ENCODE measurements at regions not wholly inside any gene's neighbourhood (a gene's known extent, or its start where the extent isn't known, plus 50 kb on each side); places are given as distances from the start of the nearest gene placed in this dataset.

DNA sequence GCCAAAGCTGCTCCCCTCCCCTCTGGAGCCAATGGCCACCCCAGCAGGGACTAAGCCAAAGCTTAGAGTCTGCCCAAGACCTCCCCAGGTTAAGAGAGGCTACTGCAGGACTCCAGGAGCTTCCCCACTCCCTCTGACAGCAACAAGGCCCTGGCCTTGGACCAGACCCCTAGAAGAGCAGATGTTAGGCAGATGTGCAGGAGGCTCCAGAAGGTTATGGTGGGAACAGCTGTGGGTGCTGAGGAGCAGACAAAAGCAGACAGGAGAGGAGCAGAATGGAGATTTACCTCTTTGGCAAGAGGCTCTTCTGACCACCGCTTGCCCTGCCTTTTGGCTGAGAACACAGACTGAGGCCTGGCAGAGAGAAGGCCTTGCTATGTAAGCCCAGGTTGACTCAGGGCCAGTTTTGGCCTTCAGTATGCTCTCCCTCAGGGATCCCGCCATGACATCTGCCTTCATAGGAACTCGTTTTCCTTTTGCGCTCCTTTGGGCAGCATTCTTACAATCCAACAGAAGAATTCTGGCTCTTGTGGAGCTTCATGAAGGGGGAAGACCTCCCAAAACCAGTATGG lies 113.0 kb downstream of the RBFOX3 start:
- no peak for DNase-seq

GRCh38 chr17:79496422-79497005 lies 114.3 kb downstream of the RBFOX3 start:
- no peak overlapping the region for H3K9ac ChIP-seq (ENCODE audit: low read length)
- ChIA-PET POLR2A (ENCODE audit: unreplicated experiment) (no interaction called here), CTCF (no interaction called here)
- H3K36me3 ChIP-seq (ENCODE audit: low read depth, low read length): no peaks in the 10 kb centered on the region
- H4K20me1 ChIP-seq (ENCODE audit: low read length): no peaks in the 10 kb centered on the region
- BruUV-seq (replicated peaks): no TSS peak
- H3K27me3 ChIP-seq (ENCODE audit: low read length): peaks cover 42% of the 10 kb centered on the region
- no peak for TF ChIP-seq CTCF (conservative IDR thresholded peaks at IDR 0.05; ENCODE audit: low read depth, low read length)
- no peaks in the 10 kb centered on the region for H3K9me3 ChIP-seq (ENCODE audit: low read length)
- no peaks in the 10 kb centered on the region for H3K9me2 ChIP-seq (replicated peaks; ENCODE audit: low read length)
- ATAC-seq: no peak
- no peak for DNase-seq
- intact Hi-C loops (cut with micrococcal nuclease): no loop called here
- H3K27ac ChIP-seq (ENCODE audit: low read length): no peak overlapping the region
- no peaks in the 10 kb centered on the region for H3K79me2 ChIP-seq (ENCODE audit: low read length)
- H3F3A ChIP-seq (ENCODE audit: low read length, unreplicated experiment): no peaks in the 10 kb centered on the region
- H3K4me2 ChIP-seq (ENCODE audit: low read length): no peak overlapping the region
- no peak overlapping the region for H3K4me3 ChIP-seq (ENCODE audit: low read length)
- H2AFZ ChIP-seq (ENCODE audit: low read length): no peak overlapping the region
- H3K4me1 ChIP-seq (ENCODE audit: insufficient read depth, low read length): no peaks in the 10 kb centered on the region

More for the DNA sequence above, 113.0 kb downstream of the RBFOX3 start:
- Histone ChIP-seq H3F3A (ENCODE audit: low read length, unreplicated experiment) (no peaks in the 10 kb centered on the region), H3K4me2 (ENCODE audit: low read length) (no peak overlapping the region), H3K4me3 (ENCODE audit: low read length) (no peak overlapping the region), H3K9me3 (ENCODE audit: low read length) (no peaks in the 10 kb centered on the region), H3K4me1 (ENCODE audit: insufficient read depth, low read length) (no peaks in the 10 kb centered on the region), H3K9ac (ENCODE audit: low read length) (no peak overlapping the region), H3K27ac (ENCODE audit: low read length) (no peak overlapping the region), H4K20me1 (ENCODE audit: low read length) (no peaks in the 10 kb centered on the region), H3K36me3 (ENCODE audit: low read depth, low read length) (no peaks in the 10 kb centered on the region), H3K27me3 (ENCODE audit: low read length) (peaks cover 42% of the 10 kb centered on the region), H3K79me2 (ENCODE audit: low read length) (no peaks in the 10 kb centered on the region), H2AFZ (ENCODE audit: low read length) (no peak overlapping the region), H3K9me2 (replicated peaks; ENCODE audit: low read length) (no peaks in the 10 kb centered on the region)
- TF ChIP-seq CTCF (conservative IDR thresholded peaks at IDR 0.05; ENCODE audit: low read depth, low read length) (no peak), EZH2 (IDR thresholded peaks at IDR 0.05; ENCODE audit: low read length, unreplicated experiment) (no peak), EZH2phosphoT487 (IDR thresholded peaks at IDR 0.05; ENCODE audit: borderline replicate concordance, low read length) (no peak)
- ChIA-PET POLR2A (ENCODE audit: unreplicated experiment) (no interaction called here), CTCF (no interaction called here)
- no peak for ATAC-seq
- BruUV-seq (replicated peaks): no TSS peak
- intact Hi-C loops (cut with micrococcal nuclease): no loop called here

DNA sequence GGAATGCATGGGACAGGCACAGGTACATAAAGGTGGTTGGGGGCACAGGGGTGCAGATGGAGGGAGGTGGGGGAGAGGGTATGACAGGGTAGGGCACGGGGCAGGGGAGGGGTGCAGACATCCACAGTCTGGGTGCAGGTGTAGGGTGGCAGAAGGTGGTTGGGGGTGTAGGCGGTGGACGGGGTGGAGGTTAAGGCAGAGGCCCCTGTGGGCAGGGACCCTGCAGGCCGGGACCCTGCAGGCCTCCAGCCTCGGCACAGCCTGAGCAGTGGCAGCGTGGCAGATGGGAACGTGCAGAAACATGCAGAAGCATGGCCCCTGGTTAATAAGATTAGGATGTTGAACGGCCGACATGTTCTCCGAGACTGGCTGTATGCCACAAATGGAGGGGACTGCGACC lies 115.2 kb downstream of the RBFOX3 start:
- no TSS peak for BruUV-seq (replicated peaks)
- no peaks in the 10 kb centered on the region for H3K4me1 ChIP-seq (ENCODE audit: insufficient read depth, low read length)
- no peak for TF ChIP-seq EZH2 (IDR thresholded peaks at IDR 0.05; ENCODE audit: low read length, unreplicated experiment)
- TF ChIP-seq EZH2phosphoT487 (IDR thresholded peaks at IDR 0.05; ENCODE audit: borderline replicate concordance, low read length): no peak
- no peak for TF ChIP-seq CTCF (conservative IDR thresholded peaks at IDR 0.05; ENCODE audit: low read depth, low read length)
- POLR2A ChIA-PET (ENCODE audit: unreplicated experiment): no interaction called here
- no peak for ATAC-seq
- DNase-seq: no peak
- intact Hi-C loops (cut with micrococcal nuclease): no loop called here
- no peak overlapping the region for H3K4me2 ChIP-seq (ENCODE audit: low read length)
- H3K9ac ChIP-seq (ENCODE audit: low read length): no peak overlapping the region
- H3F3A ChIP-seq (ENCODE audit: low read length, unreplicated experiment): no peaks in the 10 kb centered on the region
- peaks cover 39% of the 10 kb centered on the region for H3K27me3 ChIP-seq (ENCODE audit: low read length)
- H2AFZ ChIP-seq (ENCODE audit: low read length): no peak overlapping the region
- H3K36me3 ChIP-seq (ENCODE audit: low read depth, low read length): no peaks in the 10 kb centered on the region
- CTCF ChIA-PET: no interaction called here
- no peak overlapping the region for H3K27ac ChIP-seq (ENCODE audit: low read length)
- no peaks in the 10 kb centered on the region for H3K9me3 ChIP-seq (ENCODE audit: low read length)
- H3K4me3 ChIP-seq (ENCODE audit: low read length): no peak overlapping the region
- no peaks in the 10 kb centered on the region for H3K9me2 ChIP-seq (replicated peaks; ENCODE audit: low read length)
- H4K20me1 ChIP-seq (ENCODE audit: low read length): no peaks in the 10 kb centered on the region
- H3K79me2 ChIP-seq (ENCODE audit: low read length): no peaks in the 10 kb centered on the region
